H1 (cell line): ENCODE measurements at regions not wholly inside any gene's neighbourhood (a gene's known extent, or its start where the extent isn't known, plus 50 kb on each side); places are given as distances from the start of the nearest gene placed in this dataset.

Experiments
- ASH2L ChIP-seq: fragments of 200-600, 300-600 bp; sonication (generic); IDR thresholded peaks from one replicate; pipeline ENCODE4 v1.7.1; 2017; ENCODE audit warnings: low read length
- CEBPB ChIP-seq: IDR thresholded peaks from 2 replicates; pipeline ENCODE4 v1.6.1; 2012; ENCODE audit warnings: low read depth, low read length
- EGR1 ChIP-seq: IDR thresholded peaks from 2 replicates; pipeline ENCODE4 v1.6.1; 2011; ENCODE audit warnings: low read depth, low read length, borderline replicate concordance
- HDAC2 ChIP-seq, 2 experiments: fragments of 300-600 bp in 1 of 2; sonication (generic) in 1 of 2; IDR thresholded peaks; 2 replicates each; pipeline ENCODE4 v1.6.1; 2011 to 2012; ENCODE audit warnings: low read depth in 2 of 2, low read length in 2 of 2, mild to moderate bottlenecking in 2 of 2, moderate library complexity in 2 of 2, borderline replicate concordance in 1 of 2, inconsistent platforms in 1 of 2
- KDM1A ChIP-seq: fragments of 200-600, 300-600 bp; sonication (generic); IDR thresholded peaks from 2 replicates; pipeline ENCODE4 v1.7.1; 2016; ENCODE audit warnings: mild to moderate bottlenecking, low read length, borderline replicate concordance
- SIX5 ChIP-seq: IDR thresholded peaks from 2 replicates; pipeline ENCODE4 v1.6.1; 2011; ENCODE audit warnings: mild to moderate bottlenecking, low read depth, low read length
- TF ChIP-seq, protein P1 (sequence below): fragments of 300-600 bp; sonication (generic); IDR thresholded peaks from 2 replicates; pipeline ENCODE4 v1.7.1; 2012; ENCODE audit warnings: low read length, moderate library complexity, mild to moderate bottlenecking, inconsistent platforms; ENCODE audit not compliant: insufficient replicate concordance

DNA sequence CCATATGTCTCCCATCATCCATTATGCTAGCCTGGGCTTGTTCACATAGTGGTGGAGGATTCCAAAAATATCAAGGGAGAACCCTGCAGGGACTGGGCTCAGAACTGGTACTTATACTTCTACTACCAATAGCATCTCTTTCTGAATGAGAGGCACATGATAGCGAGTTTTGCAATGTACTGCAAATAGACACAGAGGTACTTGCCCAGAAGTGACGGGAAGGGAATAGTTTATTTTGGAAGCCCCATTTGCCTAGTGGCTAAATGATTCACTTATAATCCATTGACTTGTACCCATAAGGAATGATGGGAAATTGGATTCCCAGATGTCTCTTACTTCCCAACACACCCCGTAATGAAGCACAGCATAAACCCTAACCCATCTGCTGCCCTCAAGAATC is 124.8 kb upstream of the ERCC4 start (continued):
- TF ChIP-seq, protein P1, sequence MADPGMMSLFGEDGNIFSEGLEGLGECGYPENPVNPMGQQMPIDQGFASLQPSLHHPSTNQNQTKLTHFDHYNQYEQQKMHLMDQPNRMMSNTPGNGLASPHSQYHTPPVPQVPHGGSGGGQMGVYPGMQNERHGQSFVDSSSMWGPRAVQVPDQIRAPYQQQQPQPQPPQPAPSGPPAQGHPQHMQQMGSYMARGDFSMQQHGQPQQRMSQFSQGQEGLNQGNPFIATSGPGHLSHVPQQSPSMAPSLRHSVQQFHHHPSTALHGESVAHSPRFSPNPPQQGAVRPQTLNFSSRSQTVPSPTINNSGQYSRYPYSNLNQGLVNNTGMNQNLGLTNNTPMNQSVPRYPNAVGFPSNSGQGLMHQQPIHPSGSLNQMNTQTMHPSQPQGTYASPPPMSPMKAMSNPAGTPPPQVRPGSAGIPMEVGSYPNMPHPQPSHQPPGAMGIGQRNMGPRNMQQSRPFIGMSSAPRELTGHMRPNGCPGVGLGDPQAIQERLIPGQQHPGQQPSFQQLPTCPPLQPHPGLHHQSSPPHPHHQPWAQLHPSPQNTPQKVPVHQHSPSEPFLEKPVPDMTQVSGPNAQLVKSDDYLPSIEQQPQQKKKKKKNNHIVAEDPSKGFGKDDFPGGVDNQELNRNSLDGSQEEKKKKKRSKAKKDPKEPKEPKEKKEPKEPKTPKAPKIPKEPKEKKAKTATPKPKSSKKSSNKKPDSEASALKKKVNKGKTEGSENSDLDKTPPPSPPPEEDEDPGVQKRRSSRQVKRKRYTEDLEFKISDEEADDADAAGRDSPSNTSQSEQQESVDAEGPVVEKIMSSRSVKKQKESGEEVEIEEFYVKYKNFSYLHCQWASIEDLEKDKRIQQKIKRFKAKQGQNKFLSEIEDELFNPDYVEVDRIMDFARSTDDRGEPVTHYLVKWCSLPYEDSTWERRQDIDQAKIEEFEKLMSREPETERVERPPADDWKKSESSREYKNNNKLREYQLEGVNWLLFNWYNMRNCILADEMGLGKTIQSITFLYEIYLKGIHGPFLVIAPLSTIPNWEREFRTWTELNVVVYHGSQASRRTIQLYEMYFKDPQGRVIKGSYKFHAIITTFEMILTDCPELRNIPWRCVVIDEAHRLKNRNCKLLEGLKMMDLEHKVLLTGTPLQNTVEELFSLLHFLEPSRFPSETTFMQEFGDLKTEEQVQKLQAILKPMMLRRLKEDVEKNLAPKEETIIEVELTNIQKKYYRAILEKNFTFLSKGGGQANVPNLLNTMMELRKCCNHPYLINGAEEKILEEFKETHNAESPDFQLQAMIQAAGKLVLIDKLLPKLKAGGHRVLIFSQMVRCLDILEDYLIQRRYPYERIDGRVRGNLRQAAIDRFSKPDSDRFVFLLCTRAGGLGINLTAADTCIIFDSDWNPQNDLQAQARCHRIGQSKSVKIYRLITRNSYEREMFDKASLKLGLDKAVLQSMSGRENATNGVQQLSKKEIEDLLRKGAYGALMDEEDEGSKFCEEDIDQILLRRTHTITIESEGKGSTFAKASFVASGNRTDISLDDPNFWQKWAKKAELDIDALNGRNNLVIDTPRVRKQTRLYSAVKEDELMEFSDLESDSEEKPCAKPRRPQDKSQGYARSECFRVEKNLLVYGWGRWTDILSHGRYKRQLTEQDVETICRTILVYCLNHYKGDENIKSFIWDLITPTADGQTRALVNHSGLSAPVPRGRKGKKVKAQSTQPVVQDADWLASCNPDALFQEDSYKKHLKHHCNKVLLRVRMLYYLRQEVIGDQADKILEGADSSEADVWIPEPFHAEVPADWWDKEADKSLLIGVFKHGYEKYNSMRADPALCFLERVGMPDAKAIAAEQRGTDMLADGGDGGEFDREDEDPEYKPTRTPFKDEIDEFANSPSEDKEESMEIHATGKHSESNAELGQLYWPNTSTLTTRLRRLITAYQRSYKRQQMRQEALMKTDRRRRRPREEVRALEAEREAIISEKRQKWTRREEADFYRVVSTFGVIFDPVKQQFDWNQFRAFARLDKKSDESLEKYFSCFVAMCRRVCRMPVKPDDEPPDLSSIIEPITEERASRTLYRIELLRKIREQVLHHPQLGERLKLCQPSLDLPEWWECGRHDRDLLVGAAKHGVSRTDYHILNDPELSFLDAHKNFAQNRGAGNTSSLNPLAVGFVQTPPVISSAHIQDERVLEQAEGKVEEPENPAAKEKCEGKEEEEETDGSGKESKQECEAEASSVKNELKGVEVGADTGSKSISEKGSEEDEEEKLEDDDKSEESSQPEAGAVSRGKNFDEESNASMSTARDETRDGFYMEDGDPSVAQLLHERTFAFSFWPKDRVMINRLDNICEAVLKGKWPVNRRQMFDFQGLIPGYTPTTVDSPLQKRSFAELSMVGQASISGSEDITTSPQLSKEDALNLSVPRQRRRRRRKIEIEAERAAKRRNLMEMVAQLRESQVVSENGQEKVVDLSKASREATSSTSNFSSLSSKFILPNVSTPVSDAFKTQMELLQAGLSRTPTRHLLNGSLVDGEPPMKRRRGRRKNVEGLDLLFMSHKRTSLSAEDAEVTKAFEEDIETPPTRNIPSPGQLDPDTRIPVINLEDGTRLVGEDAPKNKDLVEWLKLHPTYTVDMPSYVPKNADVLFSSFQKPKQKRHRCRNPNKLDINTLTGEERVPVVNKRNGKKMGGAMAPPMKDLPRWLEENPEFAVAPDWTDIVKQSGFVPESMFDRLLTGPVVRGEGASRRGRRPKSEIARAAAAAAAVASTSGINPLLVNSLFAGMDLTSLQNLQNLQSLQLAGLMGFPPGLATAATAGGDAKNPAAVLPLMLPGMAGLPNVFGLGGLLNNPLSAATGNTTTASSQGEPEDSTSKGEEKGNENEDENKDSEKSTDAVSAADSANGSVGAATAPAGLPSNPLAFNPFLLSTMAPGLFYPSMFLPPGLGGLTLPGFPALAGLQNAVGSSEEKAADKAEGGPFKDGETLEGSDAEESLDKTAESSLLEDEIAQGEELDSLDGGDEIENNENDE, result no peak
- TF ChIP-seq CEBPB, result no peak
- no peak for TF ChIP-seq HDAC2 (IDR thresholded peaks at IDR 0.05; ENCODE audit: borderline replicate concordance in 1 of 2, low read depth in 2 of 2, low read length in 2 of 2)
- no peak for TF ChIP-seq KDM1A
- TF ChIP-seq EGR1, result no peak
- no peak for TF ChIP-seq ASH2L
- no peak for TF ChIP-seq SIX5
